ENCODE measurements at regions not wholly inside any gene's neighbourhood (a gene's known extent, or its start where the extent isn't known, plus 50 kb on each side); places are given as distances from the start of the nearest gene placed in this dataset.

DNA sequence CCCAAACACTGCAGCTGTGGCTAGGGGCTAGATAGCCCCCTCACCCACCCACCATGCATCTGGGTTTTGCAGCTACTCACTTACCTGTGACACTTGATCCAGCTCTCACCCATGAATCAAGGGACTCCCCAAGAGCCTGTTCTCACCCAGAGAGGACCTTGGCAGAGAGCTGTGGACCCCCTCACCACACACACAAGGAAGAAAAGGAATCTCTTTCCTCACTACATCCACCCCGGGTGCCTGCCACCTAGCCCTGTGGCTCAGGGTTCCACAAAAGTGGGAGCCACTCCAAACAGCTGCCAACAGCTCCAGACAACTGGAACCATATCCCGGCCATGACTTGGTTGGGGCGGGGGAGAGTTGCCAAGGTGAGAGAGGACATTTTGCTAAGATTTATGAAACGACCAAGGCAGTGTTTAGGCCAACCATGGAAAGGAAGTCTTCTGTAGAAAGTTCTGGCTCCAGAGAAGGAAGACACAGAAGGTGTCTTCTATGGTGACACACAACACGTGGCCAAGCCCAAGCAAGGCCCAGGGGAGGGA lies 522.1 kb upstream of the RAB6C start:
- H3K36me3 ChIP-seq, result no peaks in the 10 kb centered on the region

DNA sequence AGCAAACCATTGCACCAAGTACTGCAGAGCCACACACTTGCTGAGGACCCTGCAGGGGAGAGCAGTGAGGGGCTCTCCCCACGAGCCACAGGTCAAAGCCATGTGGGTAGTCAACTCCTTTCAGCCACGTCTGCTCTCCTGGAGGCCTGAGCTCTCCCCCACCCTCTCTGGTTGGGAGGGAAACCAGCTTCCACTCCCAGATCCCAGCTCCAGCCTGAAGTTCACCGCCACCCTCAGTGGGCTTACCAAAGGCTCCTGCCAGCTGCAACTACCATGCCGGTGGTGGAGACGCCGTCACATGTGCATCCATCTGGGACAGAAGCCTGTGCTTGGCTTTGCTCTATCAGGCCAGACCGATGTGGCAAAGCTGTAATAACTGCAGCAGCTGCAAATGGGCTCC lies 521.5 kb upstream of the RAB6C start:
- Histone ChIP-seq H3K27me3 (no peaks in the 10 kb centered on the region), H3K27ac (no peak overlapping the region), H3K9me3 (no peaks in the 10 kb centered on the region), H3K36me3 (no peaks in the 10 kb centered on the region), H3K4me3 (no peak overlapping the region), H3K4me1 (no peaks in the 10 kb centered on the region)
- no peak for TF ChIP-seq POLR2A (IDR thresholded peaks at IDR 0.05)
- TF ChIP-seq, protein P1, sequence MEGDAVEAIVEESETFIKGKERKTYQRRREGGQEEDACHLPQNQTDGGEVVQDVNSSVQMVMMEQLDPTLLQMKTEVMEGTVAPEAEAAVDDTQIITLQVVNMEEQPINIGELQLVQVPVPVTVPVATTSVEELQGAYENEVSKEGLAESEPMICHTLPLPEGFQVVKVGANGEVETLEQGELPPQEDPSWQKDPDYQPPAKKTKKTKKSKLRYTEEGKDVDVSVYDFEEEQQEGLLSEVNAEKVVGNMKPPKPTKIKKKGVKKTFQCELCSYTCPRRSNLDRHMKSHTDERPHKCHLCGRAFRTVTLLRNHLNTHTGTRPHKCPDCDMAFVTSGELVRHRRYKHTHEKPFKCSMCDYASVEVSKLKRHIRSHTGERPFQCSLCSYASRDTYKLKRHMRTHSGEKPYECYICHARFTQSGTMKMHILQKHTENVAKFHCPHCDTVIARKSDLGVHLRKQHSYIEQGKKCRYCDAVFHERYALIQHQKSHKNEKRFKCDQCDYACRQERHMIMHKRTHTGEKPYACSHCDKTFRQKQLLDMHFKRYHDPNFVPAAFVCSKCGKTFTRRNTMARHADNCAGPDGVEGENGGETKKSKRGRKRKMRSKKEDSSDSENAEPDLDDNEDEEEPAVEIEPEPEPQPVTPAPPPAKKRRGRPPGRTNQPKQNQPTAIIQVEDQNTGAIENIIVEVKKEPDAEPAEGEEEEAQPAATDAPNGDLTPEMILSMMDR (IDR thresholded peaks at IDR 0.05), result no peak
- DNase-seq, result no peak

More for the DNA sequence above, 522.1 kb upstream of the RAB6C start:
- no peaks in the 10 kb centered on the region for H3K9me3 ChIP-seq
- H3K4me1 ChIP-seq, result no peaks in the 10 kb centered on the region
- TF ChIP-seq POLR2A (IDR thresholded peaks at IDR 0.05), result no peak
- TF ChIP-seq, protein P1 (IDR thresholded peaks at IDR 0.05), result no peak
- no peak overlapping the region for H3K27ac ChIP-seq
- DNase-seq, result no peak
- no peaks in the 10 kb centered on the region for H3K27me3 ChIP-seq
- no peak overlapping the region for H3K4me3 ChIP-seq

DNA sequence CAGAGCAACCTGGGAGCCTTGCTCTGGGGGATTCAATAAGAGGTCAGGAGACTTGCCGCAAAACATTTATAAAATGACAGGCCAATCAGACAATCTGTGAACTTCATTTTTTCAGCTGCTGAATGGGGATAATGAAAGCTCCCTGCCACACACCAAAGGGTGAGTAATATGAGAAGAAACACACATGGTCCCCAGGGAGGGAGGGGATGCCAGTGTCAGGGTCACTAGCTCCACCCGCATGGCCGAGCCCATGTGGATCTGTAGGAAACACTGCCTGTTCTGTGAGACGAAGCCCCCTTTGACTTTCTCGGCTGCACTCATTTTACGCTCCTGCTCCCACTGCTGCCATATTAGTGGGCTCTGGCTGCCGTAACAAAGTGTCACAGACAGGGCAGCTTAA lies 521.0 kb upstream of the RAB6C start:
- H3K27ac ChIP-seq, result no peak overlapping the region
- no peaks in the 10 kb centered on the region for H3K9me3 ChIP-seq
- DNase-seq, result no peak
- no peak overlapping the region for H3K4me3 ChIP-seq
- TF ChIP-seq POLR2A (IDR thresholded peaks at IDR 0.05), result no peak
- TF ChIP-seq, protein P1 (IDR thresholded peaks at IDR 0.05), result no peak
- no peaks in the 10 kb centered on the region for H3K27me3 ChIP-seq
- H3K36me3 ChIP-seq, result no peaks in the 10 kb centered on the region
- no peaks in the 10 kb centered on the region for H3K4me1 ChIP-seq

DNA sequence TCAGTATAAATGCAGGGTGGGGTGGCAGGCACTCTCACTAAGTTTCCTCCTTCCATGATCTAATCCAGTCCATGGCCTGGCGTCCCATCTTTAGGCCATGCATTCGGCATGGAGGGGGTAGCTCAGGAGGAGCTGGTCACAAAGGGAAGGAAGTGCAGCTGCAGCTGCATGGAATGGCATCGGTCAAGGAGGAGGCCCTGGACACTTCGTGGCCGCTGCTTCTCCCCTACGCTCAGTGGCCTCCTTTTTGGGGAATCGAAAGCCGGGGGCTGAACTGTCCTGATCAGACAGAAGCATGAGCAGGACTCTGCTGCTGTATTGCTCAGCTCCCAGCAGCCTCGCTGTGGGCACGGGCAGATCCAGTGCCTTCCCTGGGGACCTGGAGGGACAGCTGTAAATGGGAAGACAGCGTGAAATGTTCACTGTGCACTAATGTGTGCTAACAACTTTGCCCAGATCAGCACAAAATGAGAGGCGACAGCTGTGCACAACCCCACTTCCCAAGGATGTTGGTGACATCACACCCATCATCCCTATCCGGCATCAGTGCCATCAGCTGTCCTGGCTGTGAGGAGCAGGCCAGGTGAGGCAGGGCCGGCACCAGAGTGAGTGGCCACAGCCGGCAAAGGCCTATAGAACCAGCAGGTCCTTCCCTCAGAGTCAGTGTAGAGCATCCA lies 520.1 kb upstream of the RAB6C start:
- Histone ChIP-seq H3K4me3 (no peak overlapping the region), H3K27me3 (no peaks in the 10 kb centered on the region), H3K9me3 (no peaks in the 10 kb centered on the region), H3K4me1 (no peaks in the 10 kb centered on the region), H3K27ac (no peak overlapping the region), H3K36me3 (no peaks in the 10 kb centered on the region)
- no peak for DNase-seq
- no peak for TF ChIP-seq POLR2A (IDR thresholded peaks at IDR 0.05)
- TF ChIP-seq, protein P1 (IDR thresholded peaks at IDR 0.05), result no peak

DNA sequence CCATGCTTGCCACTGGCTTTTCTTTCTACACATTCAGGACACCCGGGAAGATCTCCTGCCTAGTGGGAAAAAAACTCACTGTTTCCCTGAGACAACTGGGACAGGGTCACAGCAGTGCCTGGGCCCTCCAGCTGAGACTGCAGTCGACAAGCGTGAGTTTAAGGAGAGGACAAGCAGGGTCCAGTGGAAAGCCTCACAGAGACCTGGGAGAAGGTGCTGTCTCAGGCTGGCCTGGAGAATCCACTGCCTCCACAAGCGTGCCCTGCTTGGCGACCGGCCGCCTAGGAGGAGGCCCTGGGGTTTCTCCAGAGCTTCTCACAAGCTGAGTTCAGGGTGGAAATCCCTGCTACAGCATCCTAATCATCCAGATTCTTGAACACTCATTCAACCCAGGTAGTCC lies 519.6 kb upstream of the RAB6C start:
- H3K4me1 ChIP-seq, result no peaks in the 10 kb centered on the region
- DNase-seq, result no peak
- no peak overlapping the region for H3K4me3 ChIP-seq
- H3K27me3 ChIP-seq, result no peaks in the 10 kb centered on the region
- no peaks in the 10 kb centered on the region for H3K36me3 ChIP-seq
- TF ChIP-seq, protein P1 (IDR thresholded peaks at IDR 0.05), result no peak
- no peak for TF ChIP-seq POLR2A (IDR thresholded peaks at IDR 0.05)
- no peak overlapping the region for H3K27ac ChIP-seq
- no peaks in the 10 kb centered on the region for H3K9me3 ChIP-seq

Data from Peyer's patch (tissue), 4 donors.